WERI-Rb-1 (cell line): ENCODE measurements at regions not wholly inside any gene's neighbourhood (a gene's known extent, or its start where the extent isn't known, plus 50 kb on each side); places are given as distances from the start of the nearest gene placed in this dataset.

Experiments
- DNase-seq: peaks from one replicate; pipeline ENCODE4 v3.0.0-alpha.2; 2020
- H3K27ac ChIP-seq: fragments of 250-450 bp; sonication (Bioruptor Pico); 2 replicates; pipeline ENCODE4 v1.5.1; 2020; ENCODE audit warnings: mild to moderate bottlenecking, moderate library complexity
- H3K27me3 ChIP-seq: fragments of 250-450 bp; sonication (Bioruptor Pico); 2 replicates; pipeline ENCODE4 v1.5.1; 2021; ENCODE audit warnings: mild to moderate bottlenecking, low read depth, moderate library complexity; ENCODE audit not compliant: insufficient read depth, severe bottlenecking
- H3K36me3 ChIP-seq: fragments of 250-450 bp; sonication (Bioruptor Pico); 2 replicates; pipeline ENCODE4 v1.5.1; 2020; ENCODE audit warnings: mild to moderate bottlenecking, moderate library complexity
- H3K4me3 ChIP-seq: 2 replicates; pipeline ENCODE4 v1.5.1; 2011; ENCODE audit warnings: low read depth, mild to moderate bottlenecking, control low read depth, low read length
- H3K9me3 ChIP-seq: fragments of 250-450 bp; sonication (Bioruptor Pico); 2 replicates; pipeline ENCODE4 v1.5.1; 2021; ENCODE audit warnings: mild to moderate bottlenecking, moderate library complexity; ENCODE audit not compliant: severe bottlenecking
- TF ChIP-seq, protein P1 (sequence below): IDR thresholded peaks from 2 replicates; pipeline ENCODE4 v1.5.1; 2011; ENCODE audit warnings: low read depth, mild to moderate bottlenecking, control low read depth, inconsistent platforms, low read length

DNA sequence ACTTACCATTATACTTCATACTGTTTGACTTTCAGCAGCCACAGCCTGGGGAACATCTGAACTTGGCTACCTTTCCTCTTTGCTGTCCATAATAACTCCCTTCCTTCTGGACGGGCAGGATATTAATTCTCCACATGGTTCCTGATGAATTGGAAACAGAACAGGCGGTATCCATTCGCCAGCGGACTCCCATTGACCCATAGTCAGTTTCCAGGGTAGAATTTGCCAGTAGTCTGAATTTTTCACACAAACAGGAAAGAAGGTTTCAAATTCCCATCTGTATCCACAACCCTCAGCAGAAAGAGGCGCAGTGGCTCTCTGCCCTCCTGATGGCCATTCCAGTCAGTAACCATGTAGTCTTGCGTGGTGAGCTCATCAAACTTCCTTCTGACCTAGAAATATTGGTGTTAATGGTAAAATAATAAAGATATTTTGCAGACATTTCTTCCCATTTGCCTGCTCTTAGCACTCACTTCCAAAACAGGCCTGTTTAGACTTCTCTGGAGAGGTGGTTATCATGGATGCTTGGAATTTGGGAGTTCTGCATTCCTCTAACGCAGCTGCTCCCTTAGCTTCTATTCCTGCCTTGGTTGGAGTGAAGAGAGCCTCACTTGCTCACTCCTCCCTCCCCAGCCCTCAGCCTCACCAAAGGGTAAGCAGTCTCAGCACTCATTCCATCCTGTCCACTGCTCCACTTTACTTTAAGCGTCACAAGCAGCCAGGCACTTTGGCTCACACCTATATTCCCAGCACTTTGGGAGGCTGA lies 75.0 kb upstream of the OXGR1 start:
- H3K27me3 ChIP-seq = no peaks in the 10 kb centered on the region
- no peak for DNase-seq
- H3K4me3 ChIP-seq = no peak overlapping the region
- TF ChIP-seq, protein P1, sequence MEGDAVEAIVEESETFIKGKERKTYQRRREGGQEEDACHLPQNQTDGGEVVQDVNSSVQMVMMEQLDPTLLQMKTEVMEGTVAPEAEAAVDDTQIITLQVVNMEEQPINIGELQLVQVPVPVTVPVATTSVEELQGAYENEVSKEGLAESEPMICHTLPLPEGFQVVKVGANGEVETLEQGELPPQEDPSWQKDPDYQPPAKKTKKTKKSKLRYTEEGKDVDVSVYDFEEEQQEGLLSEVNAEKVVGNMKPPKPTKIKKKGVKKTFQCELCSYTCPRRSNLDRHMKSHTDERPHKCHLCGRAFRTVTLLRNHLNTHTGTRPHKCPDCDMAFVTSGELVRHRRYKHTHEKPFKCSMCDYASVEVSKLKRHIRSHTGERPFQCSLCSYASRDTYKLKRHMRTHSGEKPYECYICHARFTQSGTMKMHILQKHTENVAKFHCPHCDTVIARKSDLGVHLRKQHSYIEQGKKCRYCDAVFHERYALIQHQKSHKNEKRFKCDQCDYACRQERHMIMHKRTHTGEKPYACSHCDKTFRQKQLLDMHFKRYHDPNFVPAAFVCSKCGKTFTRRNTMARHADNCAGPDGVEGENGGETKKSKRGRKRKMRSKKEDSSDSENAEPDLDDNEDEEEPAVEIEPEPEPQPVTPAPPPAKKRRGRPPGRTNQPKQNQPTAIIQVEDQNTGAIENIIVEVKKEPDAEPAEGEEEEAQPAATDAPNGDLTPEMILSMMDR = no peak
- H3K27ac ChIP-seq = no peak overlapping the region
- H3K9me3 ChIP-seq = peaks cover 8% of the 10 kb centered on the region
- H3K36me3 ChIP-seq = no peaks in the 10 kb centered on the region

DNA sequence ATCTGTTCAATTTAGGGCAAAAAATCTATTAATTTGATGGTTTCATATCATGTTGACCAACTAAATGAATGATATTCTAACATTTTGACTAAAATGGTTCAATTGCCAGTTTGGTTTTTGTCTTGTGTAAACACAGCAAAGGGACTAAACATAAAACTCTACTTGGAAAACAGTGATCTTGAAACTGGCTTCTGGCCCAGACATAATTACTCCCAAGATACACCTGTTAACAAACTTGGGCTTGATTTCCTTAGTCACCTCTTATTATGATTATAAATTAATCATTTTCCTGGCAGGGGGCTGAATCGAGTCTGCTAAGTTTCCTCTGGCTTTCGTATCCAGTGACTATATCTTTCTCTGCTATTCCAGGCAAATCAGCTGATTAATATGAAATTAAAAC lies 78.0 kb upstream of the OXGR1 start:
- DNase-seq = no peak
- TF ChIP-seq, protein P1 = no peak
- Histone ChIP-seq H3K27me3 (no peaks in the 10 kb centered on the region), H3K36me3 (no peaks in the 10 kb centered on the region), H3K27ac (no peak overlapping the region), H3K4me3 (no peak overlapping the region), H3K9me3 (peaks cover 18% of the 10 kb centered on the region)

DNA sequence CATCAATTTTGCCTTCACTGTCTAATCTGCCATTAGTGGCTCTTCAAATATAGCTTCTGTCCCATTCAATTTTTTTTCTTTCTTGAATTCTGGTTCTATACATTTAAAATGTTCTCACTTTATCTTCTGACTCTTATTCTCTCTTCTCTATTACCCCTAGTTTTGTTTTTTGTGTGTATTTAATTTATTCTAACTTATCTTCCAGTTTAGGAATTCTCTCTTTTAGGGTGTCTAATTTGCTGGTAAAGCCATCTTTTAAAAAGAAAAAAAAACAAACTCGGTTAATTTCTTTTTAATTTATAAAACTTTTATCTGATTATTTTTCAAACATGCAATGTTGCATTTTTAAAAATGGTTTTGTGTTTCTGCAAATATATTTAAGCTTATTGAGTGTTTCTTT lies 80.3 kb upstream of the OXGR1 start:
- no peak for DNase-seq
- Histone ChIP-seq H3K9me3 (peaks cover 18% of the 10 kb centered on the region), H3K27ac (no peak overlapping the region), H3K27me3 (no peaks in the 10 kb centered on the region), H3K4me3 (no peak overlapping the region), H3K36me3 (no peaks in the 10 kb centered on the region)
- TF ChIP-seq, protein P1 = no peak

DNA sequence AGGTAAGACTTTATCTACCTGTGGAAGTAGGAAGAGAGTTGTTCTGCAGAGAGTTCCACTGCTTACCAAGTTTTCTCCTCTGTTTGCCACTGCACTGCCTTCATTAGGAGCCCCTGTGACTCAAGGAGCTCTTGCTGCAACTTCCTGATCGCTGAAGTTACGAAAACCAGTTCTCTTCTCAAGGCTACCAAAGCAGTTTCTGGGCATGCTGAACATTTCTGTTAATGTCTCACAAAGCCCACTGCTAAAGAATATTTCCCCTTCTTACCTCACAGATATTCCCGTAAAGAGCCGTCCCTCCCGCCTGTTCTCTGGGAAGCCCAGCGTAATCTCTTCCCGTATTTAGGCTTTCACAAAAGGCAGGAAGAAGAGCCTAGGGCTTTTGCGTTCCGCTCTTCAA lies 82.6 kb upstream of the OXGR1 start:
- Histone ChIP-seq H3K27me3 (no peaks in the 10 kb centered on the region), H3K4me3 (no peak overlapping the region), H3K36me3 (no peaks in the 10 kb centered on the region), H3K27ac (no peak overlapping the region), H3K9me3 (peaks cover 18% of the 10 kb centered on the region)
- no peak for DNase-seq
- TF ChIP-seq, protein P1 = no peak

DNA sequence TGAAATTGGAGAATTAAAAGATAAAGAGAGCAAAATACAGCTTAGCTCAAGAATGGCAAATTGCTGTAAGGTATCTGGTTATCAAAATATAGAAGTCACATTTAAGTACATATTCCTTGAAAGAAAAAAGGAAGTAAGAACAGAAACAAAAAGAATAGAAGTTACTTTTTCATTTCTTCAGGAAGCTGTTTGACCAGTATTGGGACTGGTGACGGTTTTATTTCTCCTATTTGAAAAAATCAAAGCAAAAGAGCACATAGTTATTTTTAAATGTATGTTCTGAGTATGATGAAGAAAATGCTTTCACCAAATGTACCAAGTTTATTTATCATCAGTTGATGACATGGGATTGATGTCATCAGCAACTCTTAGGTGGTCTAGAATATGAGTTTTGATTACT lies 83.1 kb upstream of the OXGR1 start:
- H3K36me3 ChIP-seq = no peaks in the 10 kb centered on the region
- H3K4me3 ChIP-seq = no peak overlapping the region
- H3K27me3 ChIP-seq = no peaks in the 10 kb centered on the region
- no peak for DNase-seq
- TF ChIP-seq, protein P1 = no peak
- H3K9me3 ChIP-seq = peaks cover 18% of the 10 kb centered on the region
- H3K27ac ChIP-seq = no peak overlapping the region

DNA sequence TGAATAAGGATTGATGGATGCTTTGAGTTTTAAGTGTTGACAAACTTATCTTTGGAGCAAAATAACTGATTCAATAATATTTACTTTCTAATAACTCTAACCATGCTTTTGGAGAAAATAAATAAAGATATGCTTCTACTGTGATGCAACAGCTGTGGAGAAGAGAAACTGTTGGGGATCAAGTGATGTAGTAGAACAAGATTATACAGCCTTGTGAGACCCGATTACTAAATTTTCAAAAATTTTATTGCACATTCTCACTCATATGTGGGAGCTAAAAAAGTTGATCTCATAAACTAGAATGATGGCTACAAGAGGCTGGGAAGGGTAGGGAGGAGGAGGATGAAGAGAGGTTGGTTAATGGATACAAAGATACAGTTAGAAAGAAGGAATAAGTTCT lies 85.5 kb upstream of the OXGR1 start:
- DNase-seq = no peak
- Histone ChIP-seq H3K9me3 (peaks cover 9% of the 10 kb centered on the region), H3K27ac (no peak overlapping the region), H3K4me3 (no peak overlapping the region), H3K36me3 (no peaks in the 10 kb centered on the region), H3K27me3 (no peaks in the 10 kb centered on the region)
- TF ChIP-seq, protein P1 = no peak
